Upper lobe of left lung (tissue), 6 donors: ENCODE measurements at regions not wholly inside any gene's neighbourhood (a gene's known extent, or its start where the extent isn't known, plus 50 kb on each side); places are given as distances from the start of the nearest gene placed in this dataset.

Source experiments
- ATAC-seq, 2 donors: fragments of 200-7000 bp; cut with Tn5 transposase; one replicate each; pipeline ENCODE4 v1.9.1; 2022; ENCODE audit warnings: mild to moderate bottlenecking in 2 of 2, moderate library complexity in 2 of 2; ENCODE audit not compliant: low FRiP score in 2 of 2
- DNase-seq, 2 donors: peaks; one replicate each; pipeline ENCODE4 v3.0.0-alpha.2; 2019 to 2020
- H3K27ac ChIP-seq, 4 donors: fragments of 200-600 bp; sonication (generic); one replicate each; pipeline ENCODE4 v1.5.1; 2016 to 2019
- H3K27me3 ChIP-seq, 4 donors: fragments of 200-600 bp; sonication (generic); one replicate each; pipeline ENCODE4 v1.5.1; 2017 to 2019
- H3K36me3 ChIP-seq, 4 donors: fragments of 200-600 bp; sonication (generic); one replicate each; pipeline ENCODE4 v1.5.1; 2016 to 2019
- H3K4me1 ChIP-seq, 4 donors: fragments of 200-600 bp; sonication (generic); one replicate each; pipeline ENCODE4 v1.5.1; 2018 to 2019
- H3K4me3 ChIP-seq, 4 donors: fragments of 200-600 bp; sonication (generic); one replicate each; pipeline ENCODE4 v1.5.1; 2017 to 2019; ENCODE audit warnings: mild to moderate bottlenecking in 2 of 4, moderate library complexity in 1 of 4
- H3K9me3 ChIP-seq, 4 donors: fragments of 200-600 bp; sonication (generic); one replicate each; pipeline ENCODE4 v1.5.1; 2018 to 2019
- CTCF ChIP-seq, 6 experiments: fragments of 450-650 bp in 4 of 6; fragments of 200-600 bp in 2 of 6; sonication (generic) in 2 of 6; IDR thresholded peaks; one replicate each; pipeline ENCODE4 v1.5.1; 2016 to 2019; ENCODE audit warnings: antibody characterized with exemption in 6 of 6
- EP300 ChIP-seq, 4 donors: sonication (generic); formaldehyde crosslinking; IDR thresholded peaks; one replicate each; pipeline ENCODE4 v1.5.1; 2017; ENCODE audit warnings: antibody characterized with exemption in 4 of 4, control low read depth in 2 of 4
- POLR2A ChIP-seq, 4 donors: fragments of 450-650 bp; IDR thresholded peaks; one replicate each; pipeline ENCODE4 v1.5.1; 2016 to 2017; ENCODE audit warnings: antibody characterized with exemption in 4 of 4, mild to moderate bottlenecking in 2 of 4
- POLR2AphosphoS5 ChIP-seq, 2 donors: sonication (generic); formaldehyde crosslinking; IDR thresholded peaks; one replicate each; pipeline ENCODE4 v1.5.1; 2017; ENCODE audit warnings: antibody characterized with exemption in 2 of 2
- WGBS, 2 donors: methylation state at CpG; one replicate each; pipeline ENCODE4 v1.1.5; 2017 to 2018; 5-methylcytosine and 5-hydroxymethylcytosine counted together
- small RNA-seq, 4 donors: library from RNA; depleted of rRNA; stranded (forward); fragments of <200 nt; gene quantifications; one replicate each; pipeline ENCODE3, GENCODE V24; 2016
- donor health status: DM: no; HTN: no; CAD: no; lungs with moderate emphysema.
- donor health status: DM: no; HTN: yes; CAD: no; lungs with severe emphysema.

GRCh38 chr1:63262459-63262770, 60.0 kb upstream of the FOXD3 start:
- no peaks in the 10 kb centered on the region for H3K27me3 ChIP-seq
- ATAC-seq (no peak), DNase-seq (no peak)
- no peaks in the 10 kb centered on the region for H3K36me3 ChIP-seq
- TF ChIP-seq POLR2AphosphoS5 (IDR thresholded peaks at IDR 0.05) = no peak
- no peak for TF ChIP-seq CTCF (IDR thresholded peaks at IDR 0.05)
- TF ChIP-seq POLR2A (IDR thresholded peaks at IDR 0.05) = no peak
- no peak for TF ChIP-seq EP300 (IDR thresholded peaks at IDR 0.05)
- H3K4me1 ChIP-seq = no peaks in the 10 kb centered on the region
- WGBS, 2 donors = 96 to 97% methylated on average over 3 of the region's 3 CpGs
- H3K9me3 ChIP-seq = no peaks in the 10 kb centered on the region
- H3K4me3 ChIP-seq = no peak overlapping the region
- H3K27ac ChIP-seq = no peak overlapping the region

- H3K27ac ChIP-seq = no peak overlapping the region
- H3K27me3 ChIP-seq = no peaks in the 10 kb centered on the region
- no peak overlapping the region for H3K4me3 ChIP-seq
- WGBS, 2 donors = 57 to 63% methylated on average over 2 of the region's 2 CpGs
- DNase-seq (no peak), ATAC-seq (no peak)
- no peaks in the 10 kb centered on the region for H3K9me3 ChIP-seq
- H3K4me1 ChIP-seq = no peaks in the 10 kb centered on the region
- no peaks in the 10 kb centered on the region for H3K36me3 ChIP-seq
- TF ChIP-seq CTCF (IDR thresholded peaks at IDR 0.05) (no peak), EP300 (IDR thresholded peaks at IDR 0.05) (no peak), POLR2AphosphoS5 (IDR thresholded peaks at IDR 0.05) (no peak), POLR2A (IDR thresholded peaks at IDR 0.05) (no peak)
These were observed 58.2 kb upstream of the FOXD3 start for GRCh38 chr1:63264161-63264560.

- Histone ChIP-seq H3K36me3 (no peaks in the 10 kb centered on the region), H3K27ac (no peak overlapping the region), H3K9me3 (no peaks in the 10 kb centered on the region), H3K4me3 (no peak overlapping the region), H3K4me1 (no peaks in the 10 kb centered on the region), H3K27me3 (no peaks in the 10 kb centered on the region)
- DNase-seq = no peak
- TF ChIP-seq EP300 (IDR thresholded peaks at IDR 0.05) (no peak), POLR2AphosphoS5 (IDR thresholded peaks at IDR 0.05) (no peak), POLR2A (IDR thresholded peaks at IDR 0.05) (no peak), CTCF (IDR thresholded peaks at IDR 0.05) (no peak)
- WGBS, 2 donors = 78 to 82% methylated on average over 3 of the region's 3 CpGs
- no peak for ATAC-seq
These were observed 55.5 kb upstream of the FOXD3 start for GRCh38 chr1:63266857-63267256.

- ATAC-seq (no peak), DNase-seq (no peak)
- TF ChIP-seq CTCF (IDR thresholded peaks at IDR 0.05) (no peak), EP300 (IDR thresholded peaks at IDR 0.05) (no peak), POLR2A (IDR thresholded peaks at IDR 0.05) (no peak), POLR2AphosphoS5 (IDR thresholded peaks at IDR 0.05) (no peak)
- Histone ChIP-seq H3K27me3 (no peaks in the 10 kb centered on the region), H3K27ac (no peak overlapping the region), H3K4me1 (no peaks in the 10 kb centered on the region), H3K9me3 (no peaks in the 10 kb centered on the region), H3K4me3 (no peak overlapping the region), H3K36me3 (no peaks in the 10 kb centered on the region)
- 65 to 80% methylated on average over 2 of the region's 2 CpGs for WGBS, 2 donors
These were observed 53.5 kb upstream of the FOXD3 start for GRCh38 chr1:63268876-63269275.

DNA sequence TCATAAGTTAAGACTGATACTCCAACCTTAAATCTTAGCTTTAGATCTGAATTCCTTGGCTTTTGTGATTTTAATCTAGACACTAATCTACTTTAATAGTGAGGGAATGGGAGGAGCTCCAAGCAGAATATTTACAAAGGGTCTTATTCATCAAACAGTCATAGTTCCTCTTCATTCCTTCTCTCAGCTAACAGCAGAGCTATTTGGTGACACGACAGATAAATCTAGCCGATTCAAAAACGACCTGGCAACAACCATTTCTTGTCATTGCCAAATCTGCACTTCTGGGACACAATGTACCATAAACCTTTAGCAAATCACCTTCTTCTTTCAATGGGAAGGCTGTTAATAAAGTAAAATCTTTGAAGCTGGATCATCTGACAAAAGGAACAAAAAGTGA, 52.8 kb upstream of the FOXD3 start:
- WGBS, 2 donors = 42 to 54% methylated on average over 3 of the region's 3 CpGs
- H3K4me3 ChIP-seq = no peak overlapping the region
- no peaks in the 10 kb centered on the region for H3K27me3 ChIP-seq
- no peak for DNase-seq
- H3K27ac ChIP-seq = no peak overlapping the region
- no peaks in the 10 kb centered on the region for H3K9me3 ChIP-seq
- TF ChIP-seq CTCF (IDR thresholded peaks at IDR 0.05) = no peak
- ATAC-seq = no peak
- H3K36me3 ChIP-seq = no peaks in the 10 kb centered on the region
- no peaks in the 10 kb centered on the region for H3K4me1 ChIP-seq

Small RNAs in the stretch of these regions (small RNA-seq; reads per million reads assigned to genes)
- gene RNA5SP49 = 0 reads per million in 4 donors
